ENCODE measurements at regions not wholly inside any gene's neighbourhood (a gene's known extent, or its start where the extent isn't known, plus 50 kb on each side); places are given as distances from the start of the nearest gene placed in this dataset.

- no peaks in the 10 kb centered on the region for H3K4me1 Mint-ChIP-seq
- intact Hi-C loops (cut with micrococcal nuclease), result no loop called here
- TF ChIP-seq CTCF (IDR thresholded peaks at IDR 0.05), result no peak
- no peak overlapping the region for H3K4me3 Mint-ChIP-seq
- POLR2A ChIA-PET, result no interaction called here
- ATAC-seq (ENCODE audit: low read depth) (no peak), DNase-seq (no peak)
- H3K36me3 Mint-ChIP-seq (ENCODE audit: low read depth), result no peaks in the 10 kb centered on the region
- H3K27me3 Mint-ChIP-seq, result no peaks in the 10 kb centered on the region
- H3K9me3 Mint-ChIP-seq, result no peaks in the 10 kb centered on the region
- H3K27ac Mint-ChIP-seq, result no peak overlapping the region
- CTCF ChIA-PET, result no interaction called here
These were observed 53.4 kb upstream of the C3orf80 start for GRCh38 chr3:160171813-160172212.

GRCh38 chr3:160174621-160175020, 50.6 kb upstream of the C3orf80 start:
- DNase-seq (no peak), ATAC-seq (ENCODE audit: low read depth) (no peak)
- POLR2A ChIA-PET, result no interaction called here
- H3K4me1 Mint-ChIP-seq, result no peaks in the 10 kb centered on the region
- intact Hi-C loops (cut with micrococcal nuclease), result no loop called here
- no peak overlapping the region for H3K4me3 Mint-ChIP-seq
- H3K27ac Mint-ChIP-seq, result no peak overlapping the region
- TF ChIP-seq CTCF (IDR thresholded peaks at IDR 0.05), result no peak
- peaks cover 3% of the 10 kb centered on the region for H3K9me3 Mint-ChIP-seq
- peaks cover 3% of the 10 kb centered on the region for H3K27me3 Mint-ChIP-seq
- CTCF ChIA-PET, result no interaction called here
- no peaks in the 10 kb centered on the region for H3K36me3 Mint-ChIP-seq (ENCODE audit: low read depth)
